Kidney (tissue), 13 donors: ENCODE measurements at regions not wholly inside any gene's neighbourhood (a gene's known extent, or its start where the extent isn't known, plus 50 kb on each side); places are given as distances from the start of the nearest gene placed in this dataset.

Experiments
- DNase-seq, 5 donors: peaks; one replicate each; pipeline ENCODE4 v3.0.0-alpha.2; 2013 to 2020
- FAIRE-seq: peaks from 2 replicates; lab custom pipeline; 2012; peaks lifted over from hg19 to GRCh38; lab: Jason Lieb, UNC
- H3K27ac ChIP-seq, 2 donors: one replicate each; pipeline ENCODE4 v1.7.0; 2013; ENCODE audit warnings: low read depth in 2 of 2, low read length in 2 of 2, inconsistent platforms in 1 of 2
- H3K27me3 ChIP-seq: one replicate; pipeline ENCODE4 v1.7.1; 2013; ENCODE audit warnings: low read length, inconsistent platforms; ENCODE audit not compliant: control insufficient read depth, insufficient read depth
- H3K36me3 ChIP-seq, 3 donors: one replicate each; pipeline versions ENCODE4 v1.7.0 to v1.7.1; 2013; ENCODE audit warnings: low read length in 3 of 3, control low read depth in 1 of 3, inconsistent platforms in 1 of 3; ENCODE audit not compliant: insufficient read depth in 3 of 3, control insufficient read depth in 2 of 3
- H3K4me1 ChIP-seq, 3 donors: one replicate each; pipeline versions ENCODE4 v1.7.0 to v1.7.1; 2013; ENCODE audit warnings: low read length in 3 of 3, inconsistent platforms in 1 of 3, low read depth in 1 of 3; ENCODE audit not compliant: control insufficient read depth in 2 of 3, insufficient read depth in 2 of 3
- H3K4me3 ChIP-seq, 3 donors: one replicate each; pipeline versions ENCODE4 v1.7.0 to v1.8.1; 2013; ENCODE audit warnings: low read length in 3 of 3, control low read depth in 1 of 3, inconsistent platforms in 1 of 3
- H3K9ac ChIP-seq, 3 donors: one replicate each; pipeline versions ENCODE4 v1.7.0 to v1.7.1; 2013; ENCODE audit warnings: low read length in 3 of 3, control low read depth in 1 of 3, inconsistent platforms in 1 of 3
- H3K9me3 ChIP-seq, 3 donors: one replicate each; pipeline versions ENCODE4 v1.7.0 to v1.7.1; 2013; ENCODE audit warnings: low read length in 3 of 3, control low read depth in 1 of 3, inconsistent platforms in 1 of 3; ENCODE audit not compliant: control insufficient read depth in 2 of 3, insufficient read depth in 1 of 3
- intact Hi-C: fragments of 100-400 bp; cut with DNase I; formaldehyde crosslinking; loops from one replicate; pipeline ENCODE4 v1.11.1; 2022
- TF ChIP-seq, protein P1 (sequence below): IDR thresholded peaks from 3 replicates; pipeline ENCODE4 v1.5.1; 2012; ENCODE audit warnings: mild to moderate bottlenecking, moderate library complexity, borderline replicate concordance; ENCODE audit not compliant: insufficient read depth; ENCODE audit errors: extremely low read depth
- donor health status: control.
- donor health status: control.
- donor health status: control.
- donor health status: control.
- donor health status: control.
- donor health status: DM: yes; HTN: yes; CAD: no.
- donor health status: Normal renal cell carcinoma (clear cell type).

- no peak for DNase-seq
Measured at GRCh38 chr5:141740885-141741284, 58.9 kb upstream of the ARAP3 start.

GRCh38 chr5:141737535-141737934 lies 55.5 kb upstream of the ARAP3 start:
- intact Hi-C loops: no loop called here
- Histone ChIP-seq H3K4me1 (no peaks in the 10 kb centered on the region), H3K4me3 (no peak overlapping the region), H3K27ac (no peak overlapping the region), H3K9me3 (no peaks in the 10 kb centered on the region), H3K27me3 (no peaks in the 10 kb centered on the region), H3K36me3 (no peaks in the 10 kb centered on the region), H3K9ac (no peak overlapping the region)
- FAIRE-seq (no peak), DNase-seq (no peak)
- TF ChIP-seq, protein P1, sequence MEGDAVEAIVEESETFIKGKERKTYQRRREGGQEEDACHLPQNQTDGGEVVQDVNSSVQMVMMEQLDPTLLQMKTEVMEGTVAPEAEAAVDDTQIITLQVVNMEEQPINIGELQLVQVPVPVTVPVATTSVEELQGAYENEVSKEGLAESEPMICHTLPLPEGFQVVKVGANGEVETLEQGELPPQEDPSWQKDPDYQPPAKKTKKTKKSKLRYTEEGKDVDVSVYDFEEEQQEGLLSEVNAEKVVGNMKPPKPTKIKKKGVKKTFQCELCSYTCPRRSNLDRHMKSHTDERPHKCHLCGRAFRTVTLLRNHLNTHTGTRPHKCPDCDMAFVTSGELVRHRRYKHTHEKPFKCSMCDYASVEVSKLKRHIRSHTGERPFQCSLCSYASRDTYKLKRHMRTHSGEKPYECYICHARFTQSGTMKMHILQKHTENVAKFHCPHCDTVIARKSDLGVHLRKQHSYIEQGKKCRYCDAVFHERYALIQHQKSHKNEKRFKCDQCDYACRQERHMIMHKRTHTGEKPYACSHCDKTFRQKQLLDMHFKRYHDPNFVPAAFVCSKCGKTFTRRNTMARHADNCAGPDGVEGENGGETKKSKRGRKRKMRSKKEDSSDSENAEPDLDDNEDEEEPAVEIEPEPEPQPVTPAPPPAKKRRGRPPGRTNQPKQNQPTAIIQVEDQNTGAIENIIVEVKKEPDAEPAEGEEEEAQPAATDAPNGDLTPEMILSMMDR: no peak

More at GRCh38 chr5:141740885-141741284, 58.9 kb upstream of the ARAP3 start:
- Histone ChIP-seq H3K27me3 (no peaks in the 10 kb centered on the region), H3K4me3 (no peak overlapping the region), H3K9ac (no peak overlapping the region), H3K4me1 (no peaks in the 10 kb centered on the region), H3K27ac (no peak overlapping the region), H3K9me3 (no peaks in the 10 kb centered on the region), H3K36me3 (no peaks in the 10 kb centered on the region)
- FAIRE-seq: no peak
- TF ChIP-seq, protein P1: no peak
- intact Hi-C loops: no loop called here

DNA sequence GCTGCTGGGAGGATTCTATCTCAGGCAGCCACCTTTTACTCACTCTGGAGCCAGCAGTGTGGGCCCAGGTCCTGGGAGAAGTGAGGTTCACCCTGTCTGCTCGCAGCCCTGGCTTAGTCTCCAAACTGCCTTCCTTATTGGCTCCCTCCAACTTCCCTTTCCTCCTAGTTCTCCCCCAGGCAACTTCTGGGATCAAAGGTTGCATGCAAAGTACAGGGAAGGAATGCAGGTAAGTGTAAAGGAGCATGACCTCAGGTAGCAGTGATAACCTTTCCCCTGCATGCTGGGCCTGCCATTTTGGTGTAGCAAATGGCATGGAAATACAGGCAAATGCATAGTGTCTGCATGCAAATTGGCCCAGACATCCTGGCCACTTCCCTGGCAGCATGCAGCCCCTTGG lies 53.8 kb upstream of the ARAP3 start:
- FAIRE-seq (no peak), DNase-seq (no peak)
- no peak overlapping the region for H3K4me3 ChIP-seq
- H3K9me3 ChIP-seq: no peaks in the 10 kb centered on the region
- TF ChIP-seq, protein P1: no peak
- no peaks in the 10 kb centered on the region for H3K36me3 ChIP-seq
- intact Hi-C loops: no loop called here
- no peaks in the 10 kb centered on the region for H3K4me1 ChIP-seq
- no peak overlapping the region for H3K27ac ChIP-seq
- no peak overlapping the region for H3K9ac ChIP-seq
- no peaks in the 10 kb centered on the region for H3K27me3 ChIP-seq
